GM19467 (cell line): ENCODE measurements at regions not wholly inside any gene's neighbourhood (a gene's known extent, or its start where the extent isn't known, plus 50 kb on each side); places are given as distances from the start of the nearest gene placed in this dataset.

Experiments used
- ATAC-seq: cut with Tn5 transposase; IDR thresholded peaks from one replicate; pipeline ENCODE4 v1.9.1; 2021; ENCODE audit warnings: mild to moderate bottlenecking, moderate library complexity; ENCODE audit not compliant: unreplicated experiment

DNA sequence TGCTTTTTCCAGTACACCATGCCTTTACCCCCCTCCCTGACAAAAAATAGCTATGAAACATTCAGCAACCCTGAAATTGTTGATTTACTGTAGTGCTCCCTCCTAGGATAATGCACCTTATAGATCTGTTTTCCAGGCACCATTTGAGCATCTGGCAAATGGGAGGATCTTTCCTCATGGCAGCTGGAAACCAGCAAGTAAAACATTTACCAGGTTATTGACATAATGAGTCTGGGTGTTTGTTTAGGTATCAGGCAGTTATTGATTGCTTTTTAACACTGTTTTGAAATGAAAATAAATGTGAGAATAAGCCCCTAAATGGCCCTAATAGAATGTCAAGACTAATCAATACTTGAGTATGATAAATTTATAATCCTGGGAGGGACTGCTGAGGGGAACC lies 57.3 kb upstream of the KLF4 start:
- ATAC-seq = no peak

DNA sequence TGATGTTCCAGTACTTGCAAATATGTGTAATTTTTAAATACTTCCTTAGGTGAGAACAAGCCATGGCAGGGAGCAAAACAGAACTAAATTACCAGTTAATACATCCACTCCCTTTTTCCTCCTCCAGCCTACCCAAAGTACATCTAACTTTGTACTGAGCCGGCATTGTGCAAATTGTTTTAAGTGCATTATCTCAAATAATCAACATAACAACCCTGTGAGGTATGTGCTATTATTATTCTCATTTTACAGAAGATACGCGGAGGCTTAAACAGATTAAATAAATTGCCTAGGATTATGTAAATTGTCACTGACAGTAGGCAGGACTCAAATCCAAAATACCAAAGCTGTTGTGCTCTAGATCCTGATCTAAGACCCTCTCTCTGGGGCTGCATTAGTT lies 55.5 kb upstream of the KLF4 start:
- ATAC-seq = no peak

DNA sequence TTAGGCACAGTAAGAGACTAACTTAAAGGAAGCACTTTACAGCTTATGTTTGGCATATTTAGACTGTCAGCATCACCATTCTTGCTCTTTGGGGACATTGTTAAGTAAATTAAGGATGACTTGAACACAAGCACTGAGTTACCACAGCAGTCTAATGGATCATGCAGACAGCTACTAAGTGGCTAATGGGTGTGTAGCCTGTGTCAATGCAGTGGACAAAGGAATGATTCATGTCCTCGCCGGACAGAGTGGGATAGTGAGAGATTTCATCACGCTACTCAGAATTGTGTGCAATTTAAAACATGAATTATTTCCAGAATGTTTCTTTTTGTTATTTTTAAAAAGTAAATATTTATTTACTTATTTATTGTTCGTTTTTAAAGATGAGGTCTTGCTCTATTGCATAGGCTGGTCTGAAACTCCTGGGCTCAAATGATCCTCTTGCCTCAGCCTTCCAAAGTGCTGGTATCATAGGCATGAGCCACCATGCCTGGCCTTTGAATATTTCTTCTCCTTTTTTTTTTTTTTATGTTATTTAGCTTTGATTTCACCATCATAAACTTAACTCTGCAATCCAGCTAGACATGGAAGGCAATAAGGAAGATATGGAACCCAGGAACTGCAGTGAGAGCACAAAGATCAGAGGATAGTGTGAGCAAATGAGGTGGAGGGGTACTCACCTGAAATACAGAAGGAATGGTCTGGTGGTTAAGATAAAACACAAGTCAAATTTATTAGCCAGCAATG lies 53.0 kb upstream of the KLF4 start:
- ATAC-seq = no peak

DNA sequence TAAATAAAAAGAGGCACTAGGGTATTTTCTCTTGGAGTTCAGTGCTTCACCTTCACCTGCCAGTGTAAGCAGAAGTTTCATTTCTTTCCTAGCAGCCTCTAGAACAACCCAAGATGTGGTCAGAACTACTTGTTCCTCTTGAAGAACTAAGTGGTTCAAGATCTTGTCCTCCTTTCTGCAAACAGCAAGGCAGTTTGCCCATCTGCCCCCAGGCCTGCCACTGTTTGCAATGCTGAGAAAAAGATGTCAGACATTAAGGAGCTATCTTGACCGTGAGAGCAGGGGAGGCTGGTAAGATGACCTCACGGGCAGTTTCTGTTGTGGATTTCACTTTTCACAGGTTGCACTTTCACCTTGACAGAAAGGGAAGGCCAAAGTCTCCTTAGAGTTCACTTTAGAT lies 52.0 kb upstream of the KLF4 start:
- ATAC-seq = no peak

DNA sequence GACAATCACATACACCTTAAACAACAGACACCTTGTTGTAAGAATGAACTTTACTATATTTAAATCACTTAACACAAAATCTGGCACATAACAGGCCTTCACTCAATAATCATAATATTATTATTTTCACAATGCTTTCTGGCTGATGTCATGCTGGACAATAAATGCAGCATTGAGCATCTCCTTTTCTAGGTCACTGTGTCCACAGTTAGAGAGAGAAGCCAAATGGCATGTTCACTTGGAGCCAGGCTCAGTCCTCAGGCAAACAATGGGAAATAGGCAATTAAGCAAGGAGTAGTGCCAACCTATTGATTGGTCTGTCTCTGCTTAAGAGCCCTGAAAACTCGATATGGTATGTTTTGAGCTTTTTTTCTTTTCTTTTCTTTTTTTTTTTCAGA lies 50.6 kb upstream of the KLF4 start:
- ATAC-seq = no peak

DNA sequence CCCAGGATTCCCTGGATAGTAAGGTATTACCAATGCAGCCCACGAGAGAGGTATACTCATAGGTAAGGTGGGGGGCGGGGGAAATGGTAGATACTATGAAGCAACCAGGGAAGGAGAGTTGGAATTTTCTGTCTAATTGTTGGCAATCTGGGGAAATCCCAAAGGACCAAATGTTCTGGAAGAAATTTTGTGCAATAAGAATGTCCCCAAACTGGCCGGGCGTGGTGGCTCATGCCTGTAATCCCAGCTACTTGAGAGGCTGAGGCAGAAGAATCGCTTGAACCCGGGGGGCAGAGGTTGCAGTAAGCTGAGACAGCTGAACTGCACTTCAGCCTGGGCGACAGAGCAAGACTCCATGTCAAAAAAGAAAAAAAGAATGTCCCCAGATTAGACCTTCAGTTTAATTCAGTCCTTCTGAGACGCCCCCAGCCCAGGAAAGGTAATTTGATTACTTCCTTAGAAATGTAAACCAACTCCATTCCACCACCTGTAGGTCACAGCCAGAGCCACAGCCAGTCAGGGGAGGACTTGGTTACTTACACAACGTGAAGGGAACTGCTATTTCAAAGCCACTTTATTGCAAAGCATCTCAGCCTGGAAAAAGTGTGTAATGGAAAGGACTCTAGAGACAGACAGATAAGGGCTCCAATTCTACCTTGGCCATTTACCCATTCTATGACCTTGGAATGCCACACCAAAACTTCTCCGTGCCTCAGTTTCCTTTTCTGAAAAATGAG lies 50.0 kb upstream of the KLF4 start:
- no peak for ATAC-seq
